GM12865 (cell line): ENCODE measurements at regions not wholly inside any gene's neighbourhood (a gene's known extent, or its start where the extent isn't known, plus 50 kb on each side); places are given as distances from the start of the nearest gene placed in this dataset.

Experiments
- DNase-seq: peaks from one replicate; pipeline ENCODE4 v3.0.0; 2010; ENCODE audit warnings: low read depth
- H3K4me3 ChIP-seq: 2 replicates; pipeline ENCODE4 v1.5.1; 2011; ENCODE audit warnings: mild to moderate bottlenecking, low read depth, low read length, control low read depth
- TF ChIP-seq, protein P1 (sequence below): IDR thresholded peaks from 2 replicates; pipeline ENCODE4 v1.5.1; 2011; ENCODE audit warnings: low read length, control low read depth, low read depth, inconsistent platforms; ENCODE audit not compliant: insufficient read depth; ENCODE audit errors: missing control alignments

DNA sequence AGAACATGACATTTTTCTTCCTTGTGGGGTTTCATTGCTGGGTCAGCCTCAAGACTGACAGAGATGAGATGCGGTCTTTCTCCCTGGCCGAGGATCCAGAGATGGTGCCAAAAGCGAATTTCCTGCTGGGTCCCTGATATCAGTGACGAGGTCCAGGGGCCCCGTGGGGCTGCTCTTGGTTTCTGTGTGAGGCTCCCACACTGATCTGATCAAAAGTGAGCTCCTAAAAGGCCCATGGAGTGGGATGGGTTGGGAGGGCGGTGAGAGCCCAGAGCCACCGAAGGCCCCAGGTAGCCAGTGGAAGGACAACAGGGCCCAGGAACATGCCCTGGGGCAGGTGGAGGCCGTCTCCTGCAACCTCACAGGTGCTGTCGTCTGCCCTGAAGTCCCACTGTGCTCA, 208.4 kb upstream of the CDH4 start:
- H3K4me3 ChIP-seq, result no peak overlapping the region
- TF ChIP-seq, protein P1, sequence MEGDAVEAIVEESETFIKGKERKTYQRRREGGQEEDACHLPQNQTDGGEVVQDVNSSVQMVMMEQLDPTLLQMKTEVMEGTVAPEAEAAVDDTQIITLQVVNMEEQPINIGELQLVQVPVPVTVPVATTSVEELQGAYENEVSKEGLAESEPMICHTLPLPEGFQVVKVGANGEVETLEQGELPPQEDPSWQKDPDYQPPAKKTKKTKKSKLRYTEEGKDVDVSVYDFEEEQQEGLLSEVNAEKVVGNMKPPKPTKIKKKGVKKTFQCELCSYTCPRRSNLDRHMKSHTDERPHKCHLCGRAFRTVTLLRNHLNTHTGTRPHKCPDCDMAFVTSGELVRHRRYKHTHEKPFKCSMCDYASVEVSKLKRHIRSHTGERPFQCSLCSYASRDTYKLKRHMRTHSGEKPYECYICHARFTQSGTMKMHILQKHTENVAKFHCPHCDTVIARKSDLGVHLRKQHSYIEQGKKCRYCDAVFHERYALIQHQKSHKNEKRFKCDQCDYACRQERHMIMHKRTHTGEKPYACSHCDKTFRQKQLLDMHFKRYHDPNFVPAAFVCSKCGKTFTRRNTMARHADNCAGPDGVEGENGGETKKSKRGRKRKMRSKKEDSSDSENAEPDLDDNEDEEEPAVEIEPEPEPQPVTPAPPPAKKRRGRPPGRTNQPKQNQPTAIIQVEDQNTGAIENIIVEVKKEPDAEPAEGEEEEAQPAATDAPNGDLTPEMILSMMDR, result no peak
- no peak for DNase-seq

DNA sequence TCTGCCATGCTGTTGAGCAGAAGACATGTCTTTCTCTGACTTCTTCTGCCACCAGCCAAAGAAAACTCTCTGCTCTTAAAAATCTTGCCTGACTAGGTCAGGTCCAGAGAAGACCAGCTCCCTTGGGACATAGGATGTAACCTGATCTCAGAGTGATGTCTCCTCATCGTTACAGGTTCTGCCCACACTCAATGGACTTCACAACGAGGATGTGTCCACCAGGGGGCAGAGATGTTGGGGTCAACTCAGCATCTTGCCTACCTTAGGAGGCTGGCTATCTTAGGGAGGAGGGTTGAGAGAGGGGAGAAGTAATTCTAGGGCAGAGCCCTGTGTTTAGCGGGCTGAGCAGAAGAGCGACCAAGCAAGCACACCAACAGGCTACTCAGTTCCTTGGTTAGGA, 207.6 kb upstream of the CDH4 start:
- H3K4me3 ChIP-seq, result no peak overlapping the region
- DNase-seq, result no peak
- TF ChIP-seq, protein P1, result no peak

DNA sequence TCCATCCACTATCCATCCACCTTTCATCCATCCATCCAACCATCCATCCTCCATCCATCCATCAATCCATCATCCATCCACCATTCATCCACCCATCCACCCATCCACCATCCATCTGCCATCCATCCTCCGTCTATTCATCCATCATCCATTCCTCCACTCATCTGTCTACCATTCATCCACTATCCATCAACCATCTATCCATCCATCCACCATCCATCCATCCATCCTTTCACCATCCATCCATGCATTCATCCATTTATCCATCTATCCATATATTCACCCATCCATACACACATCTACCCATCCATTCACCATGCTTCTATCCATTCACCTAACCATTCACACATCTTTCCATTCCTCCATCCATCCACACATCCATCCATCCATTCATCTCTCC, 207.0 kb upstream of the CDH4 start:
- TF ChIP-seq, protein P1, result no peak
- no peak for DNase-seq
- H3K4me3 ChIP-seq, result no peak overlapping the region

DNA sequence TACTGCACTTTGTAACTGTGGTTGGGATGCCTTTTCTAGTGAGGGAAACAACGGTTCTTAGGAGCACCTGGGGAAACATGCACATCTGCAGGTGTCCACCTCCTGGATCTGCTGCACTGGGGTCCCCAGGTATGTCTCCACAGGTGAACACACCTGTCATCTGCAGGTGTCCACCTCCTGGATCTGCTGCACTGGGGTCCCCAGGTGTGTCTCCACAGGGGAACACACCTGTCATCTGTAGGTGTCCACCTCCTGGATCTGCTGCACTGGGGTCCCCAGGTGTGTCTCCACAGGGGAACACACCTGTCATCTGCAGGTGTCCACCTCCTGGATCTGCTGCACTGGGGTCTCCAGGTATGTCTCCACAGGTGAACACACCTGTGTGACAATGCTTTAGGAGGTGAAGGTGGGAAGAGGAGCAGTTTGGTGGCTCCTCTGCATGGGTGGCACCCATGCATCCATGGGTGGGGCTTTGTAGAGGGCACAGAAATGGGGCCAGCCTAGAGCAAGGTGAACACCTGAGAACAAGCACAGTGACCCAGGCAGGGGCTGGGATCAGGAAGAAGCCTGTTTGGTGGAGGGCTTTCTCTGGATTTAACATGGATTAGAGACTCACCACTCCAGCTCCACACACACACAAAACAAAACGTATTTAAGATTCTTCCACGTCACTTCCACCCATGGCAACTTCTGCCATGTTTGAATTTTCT, 206.0 kb upstream of the CDH4 start:
- DNase-seq, result no peak
- TF ChIP-seq, protein P1, result no peak

DNA sequence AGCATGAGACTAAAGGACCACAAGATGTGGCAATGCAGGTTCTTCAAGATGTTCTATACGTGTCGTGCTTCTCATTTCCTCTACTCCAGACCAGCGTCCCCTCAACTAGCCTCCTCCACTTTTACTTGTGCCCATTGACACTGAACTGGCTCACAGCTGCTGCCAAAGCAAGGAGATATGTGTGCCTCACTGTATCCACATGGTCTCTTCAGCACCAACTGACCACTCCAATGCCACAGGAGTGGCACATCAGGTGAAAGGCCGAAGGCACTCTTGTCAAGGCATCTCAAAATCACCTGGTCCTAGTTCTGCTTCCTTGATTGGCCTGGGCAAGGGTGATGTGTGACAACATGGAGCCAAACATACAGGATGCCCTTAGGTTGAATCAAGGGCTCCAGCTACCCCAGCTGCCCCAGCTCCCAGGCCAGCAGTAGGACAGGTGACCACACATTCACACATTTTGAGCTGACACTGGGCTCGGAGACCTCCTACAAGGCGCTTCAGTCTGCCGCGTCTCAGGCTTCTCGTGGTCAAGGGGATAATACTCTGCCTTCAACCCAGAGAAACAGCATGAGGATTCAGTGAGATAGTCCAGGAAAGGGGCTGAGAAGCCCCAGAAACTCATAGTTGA, 205.2 kb upstream of the CDH4 start:
- no peak for DNase-seq
- H3K4me3 ChIP-seq, result no peak overlapping the region
- TF ChIP-seq, protein P1, result no peak

More for the DNA sequence above, 206.0 kb upstream of the CDH4 start:
- no peak overlapping the region for H3K4me3 ChIP-seq

DNA sequence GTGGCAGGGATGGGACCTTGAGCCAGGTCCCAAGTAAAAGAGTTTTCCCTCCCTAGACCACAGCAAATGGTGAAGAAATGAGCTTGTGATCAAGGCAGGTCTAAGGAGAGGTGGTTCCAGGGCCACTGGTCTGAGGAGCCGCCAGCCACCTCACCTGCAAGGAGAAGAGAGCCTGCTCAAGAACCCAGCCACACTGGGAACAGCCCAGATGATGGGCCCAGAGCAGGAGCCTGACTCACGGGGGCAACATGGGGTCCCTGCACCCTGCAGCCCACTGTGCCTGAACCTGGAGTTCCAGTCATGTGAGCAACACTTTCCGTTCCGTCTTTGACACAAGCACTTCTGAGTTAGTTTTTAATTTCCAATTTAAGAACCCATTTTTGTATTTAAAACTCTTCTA, 204.5 kb upstream of the CDH4 start:
- H3K4me3 ChIP-seq, result no peak overlapping the region
- DNase-seq, result no peak
- TF ChIP-seq, protein P1, result no peak
